GM04504 (cell line): ENCODE measurements at regions not wholly inside any gene's neighbourhood (a gene's known extent, or its start where the extent isn't known, plus 50 kb on each side); places are given as distances from the start of the nearest gene placed in this dataset.

Source experiments
- DNase-seq: peaks from one replicate; pipeline ENCODE4 v3.0.0-alpha.2; 2012; ENCODE audit warnings: low read depth

DNA sequence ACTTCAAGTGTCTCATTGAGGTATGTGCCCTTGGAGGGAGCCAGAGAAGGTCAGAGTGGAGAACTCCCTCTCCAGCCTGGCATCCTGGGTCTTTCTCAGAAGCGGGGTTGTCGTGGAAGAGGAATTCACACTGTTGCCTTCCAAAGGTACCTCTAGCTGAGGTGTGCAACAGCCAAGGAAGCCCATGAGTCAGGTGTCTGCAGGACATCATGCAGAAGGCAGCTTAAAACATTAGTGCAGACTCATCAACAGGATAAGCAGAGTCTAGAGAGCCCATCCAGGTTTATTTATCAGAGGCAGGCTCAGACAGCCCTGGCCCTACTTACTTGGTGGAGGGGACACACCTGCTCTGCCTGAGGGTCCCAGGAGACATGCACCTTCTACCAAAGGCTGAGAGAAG lies 95.6 kb upstream of the TPM1 start:
- DNase-seq = no peak

DNA sequence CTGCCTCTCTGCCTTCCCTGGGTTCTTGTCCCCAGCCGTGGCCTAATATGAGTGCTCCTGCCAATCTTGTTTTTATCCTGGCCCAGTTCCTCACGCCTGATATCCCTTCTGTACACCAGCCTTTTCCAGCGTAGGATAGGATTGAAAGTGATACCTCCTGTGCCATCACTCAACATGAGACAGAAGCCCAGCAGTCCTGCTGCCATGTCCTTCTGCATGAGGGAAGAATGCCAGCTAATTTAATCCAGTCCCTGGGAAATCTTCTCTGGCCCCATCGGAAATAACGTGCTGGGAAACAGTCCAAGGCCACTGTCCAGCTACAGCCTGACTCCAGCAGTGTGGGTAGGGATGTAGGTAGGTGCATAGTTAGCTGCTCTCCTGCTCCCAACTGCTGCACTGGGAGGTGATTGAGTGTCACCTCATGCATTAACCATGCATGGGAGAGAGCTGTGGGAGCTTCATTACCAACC lies 92.0 kb upstream of the TPM1 start:
- DNase-seq = no peak

DNA sequence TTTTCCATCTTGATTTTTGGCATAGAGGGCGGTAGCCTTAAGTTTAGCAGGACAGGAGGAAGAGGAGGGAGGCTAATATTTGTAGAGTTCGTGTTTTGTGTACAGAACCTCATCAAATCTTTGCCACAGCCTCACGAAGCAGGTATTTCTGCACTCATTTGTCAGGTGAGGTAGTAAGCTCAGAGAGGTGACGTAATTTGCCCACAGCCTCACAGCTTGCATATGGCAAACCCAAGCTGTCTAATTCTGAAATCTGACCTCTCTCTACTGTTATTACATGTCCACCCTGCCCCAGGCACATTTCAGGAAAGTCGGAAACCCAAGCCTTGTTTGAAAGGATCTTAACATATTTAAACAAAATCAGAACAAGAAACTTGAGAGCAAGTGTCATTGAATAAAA lies 91.1 kb upstream of the TPM1 start:
- DNase-seq = no peak

DNA sequence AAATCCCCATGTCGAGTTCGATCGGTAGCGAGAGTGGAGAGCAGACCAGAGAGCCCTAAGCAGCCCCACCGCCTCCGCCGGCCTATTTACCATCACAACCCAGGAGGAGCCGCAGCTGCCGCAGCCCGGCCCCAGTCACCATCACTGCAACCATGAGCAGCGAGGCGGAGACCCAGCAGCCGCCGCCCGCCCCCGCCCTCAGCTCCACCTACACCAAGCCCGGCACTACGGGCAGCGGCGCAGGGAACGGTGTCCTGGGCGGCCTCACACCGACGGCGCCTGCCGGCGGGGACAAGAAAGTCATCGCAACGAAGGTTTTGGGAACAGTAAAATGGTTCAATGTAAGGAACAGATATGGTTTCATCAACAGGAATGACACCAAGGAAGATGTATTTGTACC lies 89.5 kb upstream of the TPM1 start:
- DNase-seq = no peak

DNA sequence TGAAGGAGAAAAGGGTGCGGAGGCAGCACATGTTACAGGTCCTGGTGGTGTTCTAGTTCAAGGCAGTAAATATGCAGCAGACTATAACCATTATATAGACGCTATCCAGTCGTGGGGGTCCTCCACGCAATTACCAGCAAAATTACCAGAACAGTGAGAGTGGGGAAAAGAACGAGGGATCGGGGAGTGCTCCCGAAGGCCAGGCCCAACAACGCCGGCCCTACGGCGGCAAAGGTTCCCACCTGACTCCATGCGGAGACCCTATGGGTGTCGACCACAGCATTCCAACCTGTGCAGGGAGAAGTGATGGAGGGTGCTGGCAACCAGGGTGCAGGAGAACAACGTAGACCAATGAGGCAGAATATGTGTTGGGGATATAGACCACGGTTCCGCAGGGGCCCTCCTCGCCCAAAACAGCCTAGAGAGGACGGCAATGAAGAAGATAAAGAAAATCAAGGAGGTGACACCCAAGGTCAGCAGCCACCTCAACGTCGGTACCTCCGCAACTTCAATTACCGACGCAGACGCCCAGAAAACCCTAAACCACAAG lies 89.0 kb upstream of the TPM1 start:
- no peak for DNase-seq

DNA sequence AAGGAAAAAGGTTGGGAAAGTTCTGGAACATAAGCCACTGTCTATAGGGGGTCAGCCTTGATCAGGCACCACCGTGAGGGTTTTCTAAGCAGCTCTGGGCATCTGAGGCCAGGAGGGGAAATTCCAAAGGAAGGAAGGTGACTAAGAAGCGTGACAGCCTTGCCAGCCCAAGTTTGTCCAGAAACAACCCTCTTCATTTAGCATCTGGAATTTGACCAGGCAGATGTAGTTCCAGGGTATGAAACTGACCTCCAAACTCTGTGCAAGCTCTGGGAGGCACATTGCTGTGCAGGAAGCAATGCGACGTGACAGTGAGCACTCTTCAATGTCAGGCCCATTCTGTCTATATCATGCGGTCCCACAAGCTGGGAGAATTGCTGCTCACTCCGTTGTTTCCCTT lies 85.4 kb upstream of the TPM1 start:
- no peak for DNase-seq

DNA sequence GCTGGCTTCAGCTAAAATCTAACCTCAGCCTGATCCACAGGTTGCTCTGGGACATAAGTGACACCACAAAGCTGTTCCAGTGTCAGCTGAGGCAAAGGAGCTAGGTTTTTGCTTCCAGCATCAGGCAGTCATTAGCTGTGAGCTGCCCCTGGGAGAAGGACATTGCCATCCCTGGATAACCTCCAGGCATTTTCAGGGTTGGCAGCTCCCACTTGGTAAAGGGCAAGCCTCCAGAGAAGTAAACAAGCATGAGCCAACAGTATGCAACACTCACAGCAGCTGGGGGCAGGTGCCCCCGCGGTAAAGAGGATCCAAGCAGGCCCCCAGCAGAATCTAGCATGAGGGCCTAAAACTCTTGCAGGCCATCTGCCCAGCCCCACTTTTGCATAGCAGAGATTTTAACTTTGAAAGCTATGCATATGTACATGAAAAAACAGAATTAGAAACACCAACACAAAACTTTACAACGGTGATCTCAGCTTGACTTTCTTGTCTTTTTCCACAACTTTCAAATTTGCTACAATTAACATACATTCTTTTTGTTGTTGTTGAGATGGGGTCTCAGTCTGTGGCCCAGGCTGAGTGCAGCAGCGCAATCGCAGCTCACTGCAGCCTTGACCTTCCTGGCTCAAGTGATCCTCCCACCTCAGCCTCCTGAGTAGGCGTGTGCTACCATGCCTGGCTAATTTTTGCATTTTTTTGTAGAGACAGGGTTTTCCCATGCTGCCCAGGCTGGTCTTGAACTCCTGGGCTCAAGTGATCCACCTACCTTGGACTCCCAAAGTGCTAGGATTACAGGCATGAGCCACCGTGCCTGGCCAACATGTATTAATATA lies 83.8 kb upstream of the TPM1 start:
- DNase-seq = no peak

DNA sequence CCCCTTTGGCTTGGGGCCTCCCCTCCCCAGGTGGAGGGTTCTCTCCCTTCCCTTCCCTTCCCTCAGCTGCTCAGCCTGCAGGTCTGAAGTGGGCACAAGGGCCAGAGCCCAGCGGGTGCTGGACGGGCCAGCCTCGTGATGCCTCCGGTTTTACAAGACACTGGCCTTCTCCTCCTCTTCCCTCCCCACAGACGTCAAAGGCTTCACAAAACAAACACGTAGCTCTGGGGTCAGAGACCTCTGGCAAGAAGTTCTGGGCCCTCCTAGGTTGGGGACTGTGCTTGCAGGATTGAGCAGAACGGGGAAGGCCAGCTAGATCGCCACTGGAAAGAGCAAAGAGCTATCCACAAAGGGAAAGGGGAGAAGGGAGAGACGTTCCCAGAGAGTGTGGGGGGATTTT lies 81.4 kb upstream of the TPM1 start:
- DNase-seq = no peak

DNA sequence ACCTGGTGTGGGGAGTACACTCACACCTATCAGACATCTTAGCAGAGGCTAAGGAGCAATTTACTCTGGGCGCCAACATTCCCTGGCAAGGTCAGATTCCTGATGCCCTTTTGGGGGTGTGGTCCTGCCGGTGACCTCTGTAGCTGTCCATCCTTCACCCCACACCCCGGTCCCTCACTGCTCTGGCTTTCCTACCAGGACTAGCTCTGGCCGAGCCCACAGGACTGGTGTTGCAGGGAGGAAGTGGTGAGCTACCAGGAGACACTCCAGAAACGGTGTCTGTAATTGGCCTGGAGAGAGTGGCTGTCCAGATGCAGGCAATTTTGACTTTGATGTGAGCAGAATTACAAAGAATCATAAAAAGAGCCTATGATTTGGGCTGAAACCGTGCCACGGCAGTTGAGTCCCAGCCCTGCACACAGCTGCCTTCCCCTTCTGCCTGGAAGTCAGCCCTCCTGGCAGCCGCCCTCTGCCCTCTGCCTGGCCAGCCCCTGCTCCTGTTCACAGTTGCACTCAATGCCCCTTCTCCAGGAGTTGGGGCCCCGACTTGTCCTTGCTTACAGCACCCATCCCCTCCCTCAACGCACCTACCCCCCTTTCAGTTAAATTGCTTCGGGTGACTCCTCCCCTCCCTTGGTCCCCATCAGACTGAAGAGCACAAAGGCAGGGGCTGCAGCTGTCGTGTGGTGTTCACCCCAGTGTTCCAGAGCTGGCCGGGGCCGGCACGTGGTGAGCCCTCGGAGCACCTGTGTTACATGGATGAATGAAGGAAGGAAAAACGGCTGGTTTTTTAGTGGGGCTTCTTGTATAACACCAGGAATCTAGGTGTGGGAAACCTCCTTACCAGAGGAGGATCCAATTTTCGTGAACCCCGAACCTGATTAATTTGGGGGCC lies 80.2 kb upstream of the TPM1 start:
- DNase-seq = peak; percentile 34

DNA sequence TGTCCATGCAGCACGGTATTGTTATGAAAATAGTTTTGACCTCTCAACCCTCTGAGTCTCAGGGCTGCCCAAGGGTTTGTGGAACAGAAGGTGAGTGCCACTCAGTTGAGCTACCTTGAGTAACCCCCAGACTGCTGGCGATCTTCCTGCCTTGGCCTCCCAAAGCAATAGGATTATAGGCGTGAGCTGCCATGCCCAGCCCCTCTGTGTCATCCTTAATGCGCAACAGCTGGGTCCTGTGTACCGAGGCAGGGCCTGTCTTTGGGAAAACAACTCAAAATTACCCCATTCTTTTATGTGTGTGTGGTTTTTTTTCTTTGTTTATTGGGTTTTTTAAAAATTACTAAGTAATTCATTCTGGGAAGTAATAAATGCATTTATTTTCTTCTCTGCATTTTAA lies 78.3 kb upstream of the TPM1 start:
- DNase-seq = peak; percentile 68

DNA sequence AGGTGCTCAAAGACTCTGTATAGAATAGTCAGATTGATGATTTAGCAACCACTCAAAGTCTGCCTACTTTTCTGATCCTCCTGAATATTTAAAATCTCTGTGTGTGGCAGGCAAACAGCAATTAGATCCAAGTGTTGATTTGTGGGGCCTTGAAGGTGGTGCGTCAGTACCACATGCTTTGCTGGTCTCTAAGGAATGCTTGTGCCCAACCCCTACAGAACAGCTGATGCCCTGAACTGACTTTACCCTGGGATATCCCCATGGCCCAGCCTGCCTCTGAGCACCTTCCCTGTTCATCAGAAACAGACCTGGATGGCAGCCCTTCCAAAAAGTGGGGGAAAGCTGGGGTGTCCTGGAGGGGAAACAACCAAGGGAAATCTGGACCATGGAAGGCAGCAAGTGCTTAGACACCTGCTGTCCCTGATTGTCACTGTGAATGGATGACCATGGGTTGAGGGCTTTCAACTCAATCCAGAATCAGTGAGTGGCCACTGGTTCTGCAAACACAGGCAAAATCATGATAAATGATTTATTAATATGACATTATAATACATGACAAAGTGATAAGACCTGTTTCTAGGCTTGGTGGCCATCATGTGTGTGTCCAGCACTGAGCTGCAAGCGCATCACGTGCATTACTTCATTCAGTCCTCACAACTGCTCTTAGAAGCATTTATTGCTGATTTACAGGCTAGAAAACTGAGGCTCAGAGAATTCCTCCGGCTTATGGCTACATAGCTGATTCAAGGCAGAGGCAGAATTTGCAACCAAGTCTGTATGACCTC lies 76.1 kb upstream of the TPM1 start:
- DNase-seq = no peak

DNA sequence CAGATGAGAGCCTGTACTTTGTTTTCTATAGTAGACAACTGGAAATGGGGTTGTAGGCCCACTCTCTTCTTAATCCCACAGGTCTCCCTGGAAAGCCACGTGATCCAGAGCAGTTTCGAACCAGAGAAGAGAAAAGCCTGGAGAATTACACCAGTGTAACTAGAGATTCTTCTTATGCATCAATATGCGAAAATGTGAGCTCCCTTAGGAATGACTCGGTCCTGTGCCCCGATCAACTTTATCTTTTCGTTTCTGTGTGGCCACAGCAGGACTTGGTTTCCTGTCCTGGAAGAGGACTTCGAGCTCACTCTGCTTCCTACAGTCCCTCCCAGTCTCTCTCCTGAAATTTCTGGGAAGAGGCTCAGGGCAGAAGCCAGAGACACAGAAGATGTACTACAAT lies 73.8 kb upstream of the TPM1 start:
- DNase-seq = no peak

DNA sequence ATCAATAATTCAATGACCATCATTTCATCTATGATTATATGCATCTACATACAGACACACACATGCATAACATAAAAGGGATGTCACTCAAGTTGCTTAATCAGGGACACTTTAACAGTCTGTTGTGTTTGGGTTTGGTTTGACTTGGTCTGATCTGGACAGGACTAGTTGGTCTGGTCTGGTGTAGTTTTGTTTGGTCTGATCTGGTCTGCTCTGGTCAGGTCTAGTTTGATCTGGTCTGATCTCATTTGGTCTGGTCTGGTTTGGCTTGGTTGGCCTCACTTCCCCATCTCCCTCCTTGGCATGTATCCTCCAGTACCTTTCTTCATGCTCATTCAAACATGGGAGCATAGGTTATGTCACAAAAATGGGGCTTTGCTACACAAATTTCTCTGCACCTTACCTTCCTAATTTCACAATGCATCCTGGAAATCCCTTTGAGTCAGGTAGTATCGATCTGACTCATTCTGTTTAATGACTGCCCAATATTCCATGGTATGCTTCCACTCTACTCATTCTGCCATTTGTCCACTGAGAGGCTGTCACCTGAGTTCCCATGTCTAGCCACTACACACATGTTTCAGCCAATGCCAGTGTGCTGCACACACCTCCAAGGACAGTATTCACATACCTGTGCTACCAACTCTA lies 73.0 kb upstream of the TPM1 start:
- DNase-seq = no peak

DNA sequence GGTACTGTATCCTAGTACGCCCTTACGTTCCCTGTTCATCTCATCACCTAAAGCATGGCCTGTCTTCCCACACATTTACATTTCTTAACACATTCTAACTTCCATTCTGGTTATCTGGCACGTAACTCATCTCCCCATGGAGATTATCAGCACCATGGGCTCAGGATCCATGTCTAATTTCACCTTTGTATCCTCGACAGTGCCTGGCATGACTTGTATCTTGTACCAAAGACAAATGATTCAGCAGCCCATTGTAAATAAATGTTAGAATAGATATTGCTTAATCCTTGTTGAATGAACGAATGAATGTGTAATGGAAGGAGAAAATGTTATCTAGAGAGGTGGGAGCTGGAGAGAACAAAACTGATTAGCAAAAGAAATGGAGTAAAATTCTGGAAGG lies 69.7 kb upstream of the TPM1 start:
- DNase-seq = peak; percentile 28

DNA sequence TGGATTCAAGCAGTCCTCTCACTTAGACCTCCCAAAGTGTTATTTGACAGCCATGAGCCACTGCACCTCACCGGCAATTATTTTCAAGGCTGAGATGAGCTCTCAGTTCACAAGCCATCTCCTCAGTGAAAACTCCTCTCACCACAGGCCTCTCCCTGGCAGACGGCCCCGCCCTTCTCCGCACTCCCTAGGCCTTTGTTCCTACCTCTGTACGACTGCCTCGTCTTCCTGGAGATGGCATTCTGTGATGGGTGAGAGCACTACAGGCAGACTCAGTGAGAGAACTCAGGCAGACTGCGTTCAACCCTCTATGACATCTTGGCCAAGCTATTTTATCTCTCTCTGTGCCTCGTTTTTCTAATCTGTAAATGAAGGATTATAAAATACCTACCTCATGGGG lies 67.0 kb upstream of the TPM1 start:
- no peak for DNase-seq

DNA sequence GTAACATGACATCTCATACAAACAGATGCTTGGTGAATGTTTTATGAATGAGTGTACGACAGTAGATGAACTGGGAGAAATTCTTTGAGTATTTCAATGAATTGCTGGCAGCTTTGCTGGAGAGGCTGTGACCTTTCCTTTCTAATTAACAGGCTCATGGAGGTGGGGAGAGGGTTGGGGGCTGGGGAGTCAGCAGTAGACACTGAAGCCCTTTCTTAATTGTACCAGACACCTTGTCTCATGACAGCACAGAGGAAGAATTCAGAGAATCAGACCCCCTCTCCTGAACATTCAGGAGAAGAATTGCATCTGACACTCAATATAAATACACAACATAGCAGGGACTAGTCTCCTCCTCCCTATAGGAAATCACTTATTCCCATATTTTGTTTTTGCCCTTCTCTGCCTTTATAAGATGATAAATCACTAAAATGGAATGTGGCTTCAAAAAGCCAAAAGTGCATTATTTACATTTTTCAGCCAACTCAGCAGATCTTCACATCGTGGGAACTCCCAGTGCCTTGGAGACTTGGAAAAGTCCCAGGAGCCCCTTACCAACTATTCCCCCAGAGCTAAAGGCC lies 66.2 kb upstream of the TPM1 start:
- peak; percentile 32 for DNase-seq

DNA sequence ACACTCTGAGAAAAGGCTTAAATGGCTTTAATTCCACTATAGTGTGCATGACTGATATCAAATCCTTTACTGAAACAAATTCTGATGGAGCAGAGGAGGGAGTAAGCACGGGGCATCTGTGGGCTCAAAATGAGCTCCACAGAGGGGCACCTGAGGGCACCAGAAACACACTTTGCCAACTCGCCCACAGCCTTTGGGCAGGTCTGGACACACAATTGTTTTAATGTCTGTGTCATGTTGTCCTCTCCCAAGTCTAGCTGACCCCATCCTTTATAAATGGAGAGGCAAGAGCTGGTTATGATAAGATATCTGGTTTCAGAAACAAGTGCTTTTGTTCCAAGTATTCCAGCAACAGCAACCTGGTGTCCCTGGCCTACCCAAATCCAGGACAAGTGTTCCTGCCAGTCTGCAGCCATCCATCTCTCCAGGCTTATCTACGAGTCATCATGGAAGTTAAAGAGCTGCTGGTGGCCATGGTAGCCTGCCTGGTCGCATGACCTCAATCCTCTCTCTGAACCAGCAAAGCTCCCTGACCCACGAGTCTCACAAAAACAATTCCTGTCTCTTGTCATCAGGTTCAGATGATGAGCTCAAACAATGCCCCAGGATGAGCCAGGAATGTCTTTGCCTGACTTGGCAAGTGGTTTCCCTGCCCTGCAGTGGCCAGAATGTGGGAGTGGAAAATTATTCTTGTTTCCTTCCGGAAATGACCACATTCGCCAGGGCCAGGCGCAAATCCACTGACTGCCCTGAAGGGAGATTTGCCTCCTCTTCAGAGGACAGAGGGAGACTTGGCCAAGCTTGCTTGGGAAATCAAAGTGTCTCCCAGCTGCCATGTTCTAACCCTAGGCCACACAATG lies 64.4 kb upstream of the TPM1 start:
- peak; percentile 89 for DNase-seq

DNA sequence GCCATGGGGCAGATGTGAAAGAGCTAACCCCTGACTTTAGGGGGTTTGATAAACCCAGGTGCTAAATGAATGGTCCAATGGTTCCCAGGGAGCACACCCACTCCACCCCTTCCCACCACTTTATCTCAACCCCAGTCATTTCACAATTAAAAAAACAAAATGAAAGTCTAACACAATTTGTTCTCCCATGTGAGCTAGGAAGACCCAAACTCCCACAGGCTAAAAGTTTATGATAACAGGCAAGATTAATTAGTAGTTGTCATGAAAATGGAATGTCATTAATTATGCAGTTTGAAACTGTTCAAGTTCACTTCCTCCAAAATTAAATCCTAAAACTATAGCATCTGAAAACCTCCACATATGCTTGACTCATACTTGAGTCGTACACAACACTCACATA lies 63.3 kb upstream of the TPM1 start:
- no peak for DNase-seq

DNA sequence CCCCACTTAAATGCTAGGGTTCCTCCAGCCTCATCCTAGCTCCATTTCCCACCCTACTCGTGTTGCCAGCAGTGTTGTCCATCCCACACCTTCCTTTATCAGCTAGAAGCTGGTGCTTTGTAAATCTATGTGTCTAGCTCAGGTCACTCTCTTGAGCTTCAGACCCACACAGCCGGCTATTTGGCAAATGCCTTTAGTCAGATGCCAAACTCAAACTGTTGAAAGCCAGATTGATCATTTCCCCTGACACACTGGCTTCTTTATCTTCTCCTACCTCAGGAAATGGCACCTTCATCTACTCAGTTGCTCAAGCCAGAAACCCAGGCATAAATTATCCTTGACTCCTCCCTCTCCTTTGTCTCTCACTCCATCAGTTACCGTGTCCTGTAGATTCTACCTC lies 61.5 kb upstream of the TPM1 start:
- no peak for DNase-seq

DNA sequence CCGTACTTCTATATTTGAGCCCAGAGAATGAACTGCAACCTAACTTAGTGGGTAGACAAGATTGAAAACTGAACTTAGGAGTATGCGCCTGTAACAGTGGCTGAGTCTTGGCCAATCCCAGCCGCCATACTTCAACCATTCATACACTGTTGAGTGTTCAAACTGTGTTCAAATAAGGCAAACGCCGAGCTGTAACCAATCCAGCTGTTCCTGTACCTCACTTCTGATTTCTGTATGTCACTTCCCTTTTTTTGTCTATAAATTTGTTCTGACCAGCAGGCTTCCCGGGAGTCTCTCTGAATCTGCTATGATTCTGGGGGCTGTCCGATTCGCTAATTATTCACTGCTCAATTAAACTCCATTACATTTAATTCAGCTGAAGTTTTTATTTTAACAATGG lies 58.6 kb upstream of the TPM1 start:
- no peak for DNase-seq
